NB4 (cell line): ENCODE measurements at regions not wholly inside any gene's neighbourhood (a gene's known extent, or its start where the extent isn't known, plus 50 kb on each side); places are given as distances from the start of the nearest gene placed in this dataset.

Source experiments
- MYC ChIP-seq: IDR thresholded peaks from 2 replicates; pipeline ENCODE4 v1.6.1; 2011; ENCODE audit warnings: low read depth, low read length
- POLR2A ChIP-seq: IDR thresholded peaks from 2 replicates; pipeline ENCODE4 v1.6.1; 2011; ENCODE audit warnings: mild to moderate bottlenecking; ENCODE audit not compliant: insufficient read length; ENCODE audit errors: extremely low read depth
- TF ChIP-seq, protein P1 (sequence below): IDR thresholded peaks from one replicate; pipeline ENCODE4 v1.5.1; 2012; ENCODE audit warnings: low read depth, low read length
- TF ChIP-seq, protein P2 (sequence below): IDR thresholded peaks from 2 replicates; pipeline ENCODE4 v1.6.1; 2011; ENCODE audit warnings: low read depth, low read length

DNA sequence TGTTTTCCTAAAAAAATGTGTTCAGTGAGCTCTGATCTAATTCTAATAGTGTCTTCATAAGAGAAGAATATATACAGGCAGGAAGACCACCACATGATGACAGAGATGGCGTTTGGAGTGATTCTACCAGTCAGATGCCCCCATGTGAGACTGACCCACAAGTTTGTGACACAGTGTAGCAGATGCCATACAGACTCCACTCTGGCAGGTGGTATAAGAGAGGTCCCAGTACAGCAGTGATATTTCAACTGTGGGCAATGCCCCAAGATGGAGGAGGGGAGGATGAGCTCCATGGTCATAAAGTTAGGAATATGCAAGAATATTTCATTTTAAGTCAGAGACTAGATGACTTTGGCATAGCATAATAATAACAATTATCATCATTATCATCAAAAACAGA, 1022.6 kb downstream of the KCNMA1 start:
- TF ChIP-seq, protein P1, sequence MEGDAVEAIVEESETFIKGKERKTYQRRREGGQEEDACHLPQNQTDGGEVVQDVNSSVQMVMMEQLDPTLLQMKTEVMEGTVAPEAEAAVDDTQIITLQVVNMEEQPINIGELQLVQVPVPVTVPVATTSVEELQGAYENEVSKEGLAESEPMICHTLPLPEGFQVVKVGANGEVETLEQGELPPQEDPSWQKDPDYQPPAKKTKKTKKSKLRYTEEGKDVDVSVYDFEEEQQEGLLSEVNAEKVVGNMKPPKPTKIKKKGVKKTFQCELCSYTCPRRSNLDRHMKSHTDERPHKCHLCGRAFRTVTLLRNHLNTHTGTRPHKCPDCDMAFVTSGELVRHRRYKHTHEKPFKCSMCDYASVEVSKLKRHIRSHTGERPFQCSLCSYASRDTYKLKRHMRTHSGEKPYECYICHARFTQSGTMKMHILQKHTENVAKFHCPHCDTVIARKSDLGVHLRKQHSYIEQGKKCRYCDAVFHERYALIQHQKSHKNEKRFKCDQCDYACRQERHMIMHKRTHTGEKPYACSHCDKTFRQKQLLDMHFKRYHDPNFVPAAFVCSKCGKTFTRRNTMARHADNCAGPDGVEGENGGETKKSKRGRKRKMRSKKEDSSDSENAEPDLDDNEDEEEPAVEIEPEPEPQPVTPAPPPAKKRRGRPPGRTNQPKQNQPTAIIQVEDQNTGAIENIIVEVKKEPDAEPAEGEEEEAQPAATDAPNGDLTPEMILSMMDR, result no peak
- TF ChIP-seq POLR2A (no peak), MYC (no peak)
- TF ChIP-seq, protein P2, sequence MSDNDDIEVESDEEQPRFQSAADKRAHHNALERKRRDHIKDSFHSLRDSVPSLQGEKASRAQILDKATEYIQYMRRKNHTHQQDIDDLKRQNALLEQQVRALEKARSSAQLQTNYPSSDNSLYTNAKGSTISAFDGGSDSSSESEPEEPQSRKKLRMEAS, result no peak
